HG02981 (cell line): ENCODE measurements at regions not wholly inside any gene's neighbourhood (a gene's known extent, or its start where the extent isn't known, plus 50 kb on each side); places are given as distances from the start of the nearest gene placed in this dataset.

Experiments used
- ATAC-seq: cut with Tn5 transposase; IDR thresholded peaks from one replicate; pipeline ENCODE4 v1.9.1; 2021; ENCODE audit warnings: mild to moderate bottlenecking, moderate library complexity; ENCODE audit not compliant: unreplicated experiment

DNA sequence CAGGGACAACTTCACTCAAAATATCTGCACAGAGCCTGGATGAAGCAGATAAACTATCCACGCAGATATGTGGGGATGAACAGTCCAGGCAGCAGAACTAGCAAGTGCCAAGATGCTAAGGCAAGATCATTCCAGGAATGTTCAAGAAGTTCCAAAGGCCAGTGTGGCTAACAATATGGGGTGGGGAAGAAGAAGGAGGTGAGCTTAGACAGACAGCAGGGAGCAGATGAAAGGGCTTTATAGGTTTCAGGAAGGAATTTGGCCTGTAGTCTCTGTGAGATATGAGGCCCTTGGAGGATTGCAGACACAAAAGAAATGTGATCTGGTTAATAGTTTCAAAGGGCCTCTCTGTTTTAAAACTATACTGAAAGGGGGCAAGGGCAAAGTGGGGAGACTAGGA, 63.5 kb upstream of the PPM1H start:
- ATAC-seq, result no peak

GRCh38 chr12:62995097-62995496, 60.1 kb upstream of the PPM1H start:
- no peak for ATAC-seq

GRCh38 chr12:62986844-62987243, 51.9 kb upstream of the PPM1H start:
- ATAC-seq, result no peak
